ENCODE measurements at regions not wholly inside any gene's neighbourhood (a gene's known extent, or its start where the extent isn't known, plus 50 kb on each side); places are given as distances from the start of the nearest gene placed in this dataset.

DNA sequence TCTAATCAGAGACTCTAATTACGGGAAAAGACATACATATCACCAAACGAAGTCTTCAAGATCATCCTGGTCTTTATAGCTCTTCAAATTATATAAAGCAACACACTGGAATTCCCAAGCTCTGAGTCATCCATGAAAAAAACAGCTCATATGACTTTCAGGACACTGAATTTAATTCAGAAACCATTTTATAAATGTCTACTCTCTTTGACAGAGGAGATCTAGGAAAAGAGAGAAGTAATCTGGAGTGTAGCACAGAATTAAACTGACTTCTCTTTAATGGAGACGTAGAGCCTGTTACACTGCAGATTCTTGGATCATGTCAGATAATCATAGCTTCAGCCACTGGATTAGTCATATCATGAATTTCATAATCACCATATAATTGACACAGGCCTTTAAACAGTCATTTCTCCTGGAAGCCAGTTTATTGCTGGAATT, 86.8 kb upstream of the WSB1 start:
- no peak for TF ChIP-seq CTCF (conservative IDR thresholded peaks at IDR 0.05 in 1 of 2, IDR thresholded peaks at IDR 0.05 in 1 of 2; ENCODE audit: low read depth in 1 of 2, low read length in 2 of 2)
- TF ChIP-seq EZH2 (IDR thresholded peaks at IDR 0.05; ENCODE audit: low read length, missing control alignments): no peak

Measured in fibroblast of lung (primary cell).